Colonic mucosa (tissue), 4 donors: ENCODE measurements at regions not wholly inside any gene's neighbourhood (a gene's known extent, or its start where the extent isn't known, plus 50 kb on each side); places are given as distances from the start of the nearest gene placed in this dataset.

Experiments used
- DNase-seq: peaks from one replicate; pipeline ENCODE4 v3.0.0-alpha.2; 2020
- H3K27ac ChIP-seq: fragments of 200-600 bp; one replicate; pipeline ENCODE4 v1.8.0; 2021
- H3K27me3 ChIP-seq: fragments of 200-600 bp; one replicate; pipeline ENCODE4 v1.8.0; 2021
- H3K36me3 ChIP-seq: fragments of 200-600 bp; one replicate; pipeline ENCODE4 v1.8.0; 2021
- H3K4me1 ChIP-seq: fragments of 200-600 bp; one replicate; pipeline ENCODE4 v1.8.0; 2021; ENCODE audit warnings: mild to moderate bottlenecking
- H3K4me3 ChIP-seq: fragments of 200-600 bp; one replicate; pipeline ENCODE4 v1.8.0; 2021
- H3K9ac ChIP-seq, 2 donors: one replicate each; pipeline ENCODE4 v1.7.0; 2013; ENCODE audit warnings: control low read depth in 2 of 2, low read depth in 2 of 2, low read length in 2 of 2
- H3K9me3 ChIP-seq: fragments of 200-600 bp; one replicate; pipeline ENCODE4 v1.8.0; 2021
- intact Hi-C: fragments of 100-400 bp; cut with DNase I; formaldehyde crosslinking; loops from one replicate; pipeline ENCODE4 v1.14.1; 2022
- TF ChIP-seq, protein P1 (sequence below): fragments of 200-600 bp; IDR thresholded peaks from one replicate; pipeline ENCODE4 v1.8.0; 2022; ENCODE audit warnings: antibody characterized with exemption, mild to moderate bottlenecking
- donor health status: healthy.
- donor health status: DM: no; HTN: no; CAD: no.
- donor health status: DM: no; HTN: no; CAD: no.

DNA sequence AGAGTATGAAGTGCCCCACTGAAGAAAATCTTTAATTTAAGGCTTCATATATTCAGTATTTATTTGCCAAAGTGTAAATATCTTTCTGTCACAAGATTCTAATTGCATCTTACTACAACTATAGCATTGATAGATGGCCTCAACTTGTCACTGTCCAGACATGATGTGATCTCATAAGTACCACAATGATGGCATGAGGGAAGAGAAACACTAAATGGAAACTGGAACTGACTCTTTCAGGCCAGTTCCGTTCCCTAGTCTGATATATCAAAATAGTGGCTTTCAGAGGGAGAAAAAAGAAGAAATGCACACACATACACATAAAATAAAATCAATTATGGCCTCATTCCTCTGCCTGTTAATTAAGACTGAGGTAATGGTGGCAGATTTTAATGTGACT, 615.7 kb downstream of the TBL1XR1 start:
- Histone ChIP-seq H3K27me3 (no peaks in the 10 kb centered on the region), H3K9me3 (no peaks in the 10 kb centered on the region), H3K36me3 (no peaks in the 10 kb centered on the region), H3K4me3 (no peak overlapping the region), H3K9ac (no peak overlapping the region), H3K4me1 (no peaks in the 10 kb centered on the region), H3K27ac (no peak overlapping the region)
- intact Hi-C loops, result no loop called here
- TF ChIP-seq, protein P1, sequence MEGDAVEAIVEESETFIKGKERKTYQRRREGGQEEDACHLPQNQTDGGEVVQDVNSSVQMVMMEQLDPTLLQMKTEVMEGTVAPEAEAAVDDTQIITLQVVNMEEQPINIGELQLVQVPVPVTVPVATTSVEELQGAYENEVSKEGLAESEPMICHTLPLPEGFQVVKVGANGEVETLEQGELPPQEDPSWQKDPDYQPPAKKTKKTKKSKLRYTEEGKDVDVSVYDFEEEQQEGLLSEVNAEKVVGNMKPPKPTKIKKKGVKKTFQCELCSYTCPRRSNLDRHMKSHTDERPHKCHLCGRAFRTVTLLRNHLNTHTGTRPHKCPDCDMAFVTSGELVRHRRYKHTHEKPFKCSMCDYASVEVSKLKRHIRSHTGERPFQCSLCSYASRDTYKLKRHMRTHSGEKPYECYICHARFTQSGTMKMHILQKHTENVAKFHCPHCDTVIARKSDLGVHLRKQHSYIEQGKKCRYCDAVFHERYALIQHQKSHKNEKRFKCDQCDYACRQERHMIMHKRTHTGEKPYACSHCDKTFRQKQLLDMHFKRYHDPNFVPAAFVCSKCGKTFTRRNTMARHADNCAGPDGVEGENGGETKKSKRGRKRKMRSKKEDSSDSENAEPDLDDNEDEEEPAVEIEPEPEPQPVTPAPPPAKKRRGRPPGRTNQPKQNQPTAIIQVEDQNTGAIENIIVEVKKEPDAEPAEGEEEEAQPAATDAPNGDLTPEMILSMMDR, result no peak
- DNase-seq, result no peak

- DNase-seq, result no peak
- TF ChIP-seq, protein P1, result no peak
- no peaks in the 10 kb centered on the region for H3K4me1 ChIP-seq
- intact Hi-C loops, result no loop called here
- H3K27me3 ChIP-seq, result no peaks in the 10 kb centered on the region
- no peak overlapping the region for H3K27ac ChIP-seq
- no peak overlapping the region for H3K9ac ChIP-seq
- no peaks in the 10 kb centered on the region for H3K9me3 ChIP-seq
- H3K36me3 ChIP-seq, result no peaks in the 10 kb centered on the region
- no peak overlapping the region for H3K4me3 ChIP-seq
Measured at GRCh38 chr3:176579711-176580185, 617.5 kb downstream of the TBL1XR1 start.

DNA sequence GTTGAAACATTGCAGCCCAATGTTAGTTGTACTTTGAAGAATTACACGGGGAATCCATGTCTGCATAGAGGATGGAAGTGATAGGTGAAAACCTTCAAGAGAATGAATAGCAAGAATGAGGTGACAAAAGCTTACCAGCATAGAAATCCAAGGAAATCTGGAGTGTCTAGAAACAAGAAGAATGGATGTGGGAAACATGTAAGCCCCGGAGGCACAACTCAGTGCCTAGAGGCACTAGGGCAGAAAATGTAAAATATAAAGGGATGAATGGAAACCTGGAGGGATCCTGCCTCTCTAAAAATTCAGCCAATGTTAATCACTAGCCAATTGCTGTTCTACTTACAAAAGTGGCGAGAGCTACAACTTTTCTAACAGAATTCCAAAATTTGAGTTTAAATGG, 619.0 kb downstream of the TBL1XR1 start:
- H3K36me3 ChIP-seq, result no peaks in the 10 kb centered on the region
- no peak for DNase-seq
- H3K27ac ChIP-seq, result no peak overlapping the region
- no peaks in the 10 kb centered on the region for H3K9me3 ChIP-seq
- TF ChIP-seq, protein P1, result no peak
- H3K9ac ChIP-seq, result no peak overlapping the region
- H3K4me1 ChIP-seq, result no peaks in the 10 kb centered on the region
- H3K4me3 ChIP-seq, result no peak overlapping the region
- H3K27me3 ChIP-seq, result no peaks in the 10 kb centered on the region
- intact Hi-C loops, result no loop called here

DNA sequence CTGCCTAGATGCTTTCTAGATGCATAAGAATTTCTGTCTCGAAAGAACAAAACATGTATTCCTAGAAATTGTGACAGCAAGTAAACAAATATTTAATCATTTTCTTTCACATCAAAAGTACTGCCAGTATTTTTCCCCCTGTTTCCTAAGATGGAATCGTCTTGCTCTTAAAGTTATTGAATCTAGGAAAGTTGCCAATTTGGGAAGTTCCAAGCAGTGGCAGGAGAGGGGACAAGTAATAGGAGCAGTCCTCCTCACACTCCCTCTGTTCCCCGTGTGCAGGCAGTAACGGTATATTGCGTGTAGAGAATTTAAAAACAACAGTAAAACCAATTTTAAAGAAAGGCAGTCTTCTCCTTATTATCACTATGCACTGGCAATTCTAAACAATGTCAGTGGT, 619.8 kb downstream of the TBL1XR1 start:
- no peak overlapping the region for H3K9ac ChIP-seq
- no peak overlapping the region for H3K27ac ChIP-seq
- TF ChIP-seq, protein P1, result no peak
- no peak for DNase-seq
- no peaks in the 10 kb centered on the region for H3K9me3 ChIP-seq
- intact Hi-C loops, result no loop called here
- no peak overlapping the region for H3K4me3 ChIP-seq
- no peaks in the 10 kb centered on the region for H3K36me3 ChIP-seq
- H3K4me1 ChIP-seq, result no peaks in the 10 kb centered on the region
- no peaks in the 10 kb centered on the region for H3K27me3 ChIP-seq

DNA sequence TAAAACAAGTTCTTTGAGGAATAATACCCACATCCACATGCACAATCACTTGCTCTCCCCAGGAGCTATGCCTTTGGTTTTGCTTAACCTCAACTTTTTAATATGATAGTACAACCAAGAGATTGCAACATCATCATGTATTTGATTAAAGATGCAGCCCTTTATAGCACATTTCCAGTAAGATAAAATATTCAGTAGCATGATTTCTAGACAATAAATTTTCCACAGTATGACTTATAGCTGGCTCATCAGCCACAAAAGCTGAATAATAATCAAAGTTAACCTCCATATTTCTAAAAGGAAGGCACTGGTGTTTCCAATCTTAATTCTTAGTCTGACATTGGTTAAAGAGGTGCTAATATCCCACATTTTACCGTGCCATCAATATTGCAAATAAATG, 622.5 kb downstream of the TBL1XR1 start:
- Histone ChIP-seq H3K4me1 (no peaks in the 10 kb centered on the region), H3K4me3 (no peak overlapping the region), H3K27ac (no peak overlapping the region), H3K9ac (no peak overlapping the region), H3K36me3 (no peaks in the 10 kb centered on the region), H3K9me3 (no peaks in the 10 kb centered on the region), H3K27me3 (no peaks in the 10 kb centered on the region)
- TF ChIP-seq, protein P1, result no peak
- intact Hi-C loops, result no loop called here
- DNase-seq, result no peak

GRCh38 chr3:176571926-176572325, 625.4 kb downstream of the TBL1XR1 start:
- intact Hi-C loops, result no loop called here
- Histone ChIP-seq H3K27me3 (no peaks in the 10 kb centered on the region), H3K9me3 (no peaks in the 10 kb centered on the region), H3K9ac (no peak overlapping the region), H3K4me1 (no peaks in the 10 kb centered on the region), H3K27ac (no peak overlapping the region), H3K4me3 (no peak overlapping the region), H3K36me3 (no peaks in the 10 kb centered on the region)
- no peak for DNase-seq
- TF ChIP-seq, protein P1, result no peak
